ENCODE measurements at regions not wholly inside any gene's neighbourhood (a gene's known extent, or its start where the extent isn't known, plus 50 kb on each side); places are given as distances from the start of the nearest gene placed in this dataset.

- H3K27ac ChIP-seq (ENCODE audit: low read length) = no peak overlapping the region
- no peaks in the 10 kb centered on the region for H3K79me2 ChIP-seq (replicated peaks; ENCODE audit: insufficient read depth, low read length)
These were observed 127.7 kb upstream of the FOXN3 start for GRCh38 chr14:89544636-89545301.

DNA sequence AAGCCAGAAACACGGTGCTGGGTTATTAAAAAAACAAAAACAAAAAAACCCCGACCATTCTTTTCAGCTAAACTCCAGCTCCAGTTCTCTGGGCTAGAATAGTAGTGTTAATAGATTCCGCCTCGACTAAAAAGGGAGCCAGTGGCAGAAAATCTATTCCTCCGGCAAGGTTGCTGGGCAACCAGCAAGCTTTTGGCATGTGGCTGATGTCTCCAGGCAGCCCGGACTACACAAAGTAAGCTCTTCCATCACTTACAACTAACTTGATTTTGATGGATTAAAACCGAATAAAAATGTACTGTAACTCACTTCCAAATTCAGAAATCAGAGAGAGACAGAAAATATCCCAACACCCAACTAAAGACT is 126.4 kb upstream of the FOXN3 start:
- Histone ChIP-seq H3K9me3 (ENCODE audit: low read length) (no peaks in the 10 kb centered on the region), H3K4me3 (ENCODE audit: low read length) (peak overlapping the region; percentile 50), H3K4me2 (ENCODE audit: low read length) (peak overlapping the region; percentile 49), H3K79me2 (replicated peaks; ENCODE audit: insufficient read depth, low read length) (no peaks in the 10 kb centered on the region), H3K27me3 (ENCODE audit: insufficient read depth, low read depth, low read length) (no peaks in the 10 kb centered on the region), H3F3A (ENCODE audit: insufficient read depth, low read length, poor library complexity, severe bottlenecking) (no peaks in the 10 kb centered on the region), H3K9me2 (ENCODE audit: insufficient read depth, low read length) (no peaks in the 10 kb centered on the region), H3K9ac (ENCODE audit: low read length) (peak overlapping the region; percentile 41), H4K20me1 (ENCODE audit: insufficient read depth) (no peaks in the 10 kb centered on the region), H3K36me3 (ENCODE audit: insufficient read depth, low read length) (no peaks in the 10 kb centered on the region), H3K27ac (ENCODE audit: low read length) (peak overlapping the region; percentile 65), H2AFZ (ENCODE audit: low read depth, low read length) (peak overlapping the region; percentile 24)
- TF ChIP-seq TAF1 (IDR thresholded peaks at IDR 0.05; ENCODE audit: low read depth) = no peak
- no peak for TF ChIP-seq RAD21 (conservative IDR thresholded peaks at IDR 0.05)
- peak; percentile 10 for TF ChIP-seq EP300 (conservative IDR thresholded peaks at IDR 0.05; ENCODE audit: poor library complexity, severe bottlenecking)
- no peak for TF ChIP-seq CTCF (IDR thresholded peaks at IDR 0.05; ENCODE audit: poor library complexity, severe bottlenecking)
- TF ChIP-seq MXI1 (conservative IDR thresholded peaks at IDR 0.05; ENCODE audit: poor library complexity, severe bottlenecking) = peak; percentile 37
- TF ChIP-seq POLR2AphosphoS5 (IDR thresholded peaks at IDR 0.05) = no peak

More at GRCh38 chr14:89544636-89545301, 127.7 kb upstream of the FOXN3 start:
- H3K4me2 ChIP-seq (ENCODE audit: low read length) = no peak overlapping the region
- no peaks in the 10 kb centered on the region for H3K27me3 ChIP-seq (ENCODE audit: insufficient read depth, low read depth, low read length)
- H3K4me3 ChIP-seq (ENCODE audit: low read length) = no peak overlapping the region
- no peaks in the 10 kb centered on the region for H3K9me3 ChIP-seq (ENCODE audit: low read length)
- no peak overlapping the region for H3K9ac ChIP-seq (ENCODE audit: low read length)
- H2AFZ ChIP-seq (ENCODE audit: low read depth, low read length) = no peak overlapping the region
- no peaks in the 10 kb centered on the region for H3K36me3 ChIP-seq (ENCODE audit: insufficient read depth, low read length)
- TF ChIP-seq MXI1 (conservative IDR thresholded peaks at IDR 0.05; ENCODE audit: poor library complexity, severe bottlenecking) (no peak), REST (IDR thresholded peaks at IDR 0.05; ENCODE audit: borderline replicate concordance) (no peak), EP300 (conservative IDR thresholded peaks at IDR 0.05; ENCODE audit: poor library complexity, severe bottlenecking) (no peak), RAD21 (conservative IDR thresholded peaks at IDR 0.05) (no peak), TAF1 (IDR thresholded peaks at IDR 0.05; ENCODE audit: low read depth) (no peak), EZH2 (IDR thresholded peaks at IDR 0.05; ENCODE audit: borderline replicate concordance, insufficient read depth, low read length, poor library complexity, severe bottlenecking) (no peak), CTCF (IDR thresholded peaks at IDR 0.05; ENCODE audit: poor library complexity, severe bottlenecking) (no peak), POLR2AphosphoS5 (IDR thresholded peaks at IDR 0.05) (no peak), SMC3 (conservative IDR thresholded peaks at IDR 0.05; ENCODE audit: poor library complexity) (no peak)
- no peaks in the 10 kb centered on the region for H3K9me2 ChIP-seq (ENCODE audit: insufficient read depth, low read length)
- no peaks in the 10 kb centered on the region for H3F3A ChIP-seq (ENCODE audit: insufficient read depth, low read length, poor library complexity, severe bottlenecking)
- H4K20me1 ChIP-seq (ENCODE audit: insufficient read depth) = no peaks in the 10 kb centered on the region

All from neural cell (in vitro differentiated cells).